Esophagus muscularis mucosa (tissue), 4 donors: ENCODE measurements at regions not wholly inside any gene's neighbourhood (a gene's known extent, or its start where the extent isn't known, plus 50 kb on each side); places are given as distances from the start of the nearest gene placed in this dataset.

Experiments
- DNase-seq: peaks from one replicate; pipeline ENCODE4 v3.0.0-alpha.2; 2017; ENCODE audit errors: extremely low spot score
- H3K27ac ChIP-seq, 4 donors: fragments of 200-600 bp; sonication (generic); replicated peaks in 1 of 4; 1 replicate in 3 of 4; 2 replicates in 1 of 4; pipeline ENCODE4 v1.5.1; 2016 to 2019; ENCODE audit warnings: mild to moderate bottlenecking in 1 of 4
- H3K27me3 ChIP-seq, 4 donors: fragments of 200-600 bp; sonication (generic); one replicate each; pipeline versions ENCODE4 v1.5.1 to v1.6.0; 2016 to 2019
- H3K36me3 ChIP-seq, 4 donors: fragments of 200-600 bp; sonication (generic); one replicate each; pipeline ENCODE4 v1.5.1; 2016 to 2019
- H3K4me1 ChIP-seq, 4 donors: fragments of 200-600 bp; sonication (generic); one replicate each; pipeline ENCODE4 v1.5.1; 2016 to 2019
- H3K4me3 ChIP-seq, 4 donors: fragments of 200-600 bp; sonication (generic); 1 replicate in 2 of 4; 2 replicates in 2 of 4; pipeline ENCODE4 v1.5.1; 2016 to 2019; ENCODE audit warnings: mild to moderate bottlenecking in 4 of 4, moderate library complexity in 1 of 4
- H3K9me3 ChIP-seq, 4 donors: fragments of 200-600 bp; sonication (generic); 1 replicate in 3 of 4; 2 replicates in 1 of 4; pipeline ENCODE4 v1.5.1; 2016 to 2019
- CTCF ChIP-seq, 3 experiments: fragments of 200-600 bp in 2 of 3; fragments of 450-650 bp in 1 of 3; sonication (generic) in 2 of 3; IDR thresholded peaks; one replicate each; pipeline ENCODE4 v1.5.1; 2017 to 2019; ENCODE audit warnings: antibody characterized with exemption in 3 of 3, mild to moderate bottlenecking in 2 of 3, moderate library complexity in 1 of 3
- EP300 ChIP-seq: sonication (generic); formaldehyde crosslinking; IDR thresholded peaks from one replicate; pipeline ENCODE4 v1.6.1; 2017; ENCODE audit warnings: antibody characterized with exemption
- POLR2A ChIP-seq: fragments of 450-650 bp; IDR thresholded peaks from one replicate; pipeline ENCODE4 v1.6.1; 2017; ENCODE audit warnings: antibody characterized with exemption, moderate library complexity, mild to moderate bottlenecking, low read depth
- POLR2AphosphoS5 ChIP-seq, 2 donors: sonication (generic); formaldehyde crosslinking; IDR thresholded peaks; one replicate each; pipeline ENCODE4 v1.6.1; 2017; ENCODE audit warnings: antibody characterized with exemption in 2 of 2
- WGBS: methylation state at CpG from one replicate; pipeline ENCODE4 v1.1.5; 2018; 5-methylcytosine and 5-hydroxymethylcytosine counted together
- intact Hi-C: fragments of 100-400 bp; cut with DNase I; formaldehyde crosslinking; loops from one replicate; pipeline ENCODE4 v1.15.1; 2023

GRCh38 chr5:130280528-130281217 is 376.4 kb downstream of the CHSY3 start:
- WGBS, result 78% methylated on average over 8 of the region's 8 CpGs
- no peak overlapping the region for H3K27ac ChIP-seq
- no peaks in the 10 kb centered on the region for H3K36me3 ChIP-seq
- no peak for DNase-seq
- H3K4me3 ChIP-seq, result no peak overlapping the region
- H3K4me1 ChIP-seq, result no peaks in the 10 kb centered on the region
- intact Hi-C loops, result no loop called here
- no peaks in the 10 kb centered on the region for H3K27me3 ChIP-seq
- TF ChIP-seq CTCF (IDR thresholded peaks at IDR 0.05) (no peak), POLR2AphosphoS5 (IDR thresholded peaks at IDR 0.05) (no peak), EP300 (no peak), POLR2A (no peak)
- H3K9me3 ChIP-seq, result no peaks in the 10 kb centered on the region

- no peak overlapping the region for H3K4me3 ChIP-seq
- no peaks in the 10 kb centered on the region for H3K4me1 ChIP-seq
- DNase-seq, result no peak
- no peaks in the 10 kb centered on the region for H3K27me3 ChIP-seq
- intact Hi-C loops, result no loop called here
- no peaks in the 10 kb centered on the region for H3K36me3 ChIP-seq
- TF ChIP-seq POLR2A, result no peak
- TF ChIP-seq CTCF (IDR thresholded peaks at IDR 0.05), result no peak
- no peak for TF ChIP-seq POLR2AphosphoS5 (IDR thresholded peaks at IDR 0.05)
- no peak for TF ChIP-seq EP300
- no peak overlapping the region for H3K27ac ChIP-seq
- no peaks in the 10 kb centered on the region for H3K9me3 ChIP-seq
- WGBS, result 48% methylated on average over 1 of the region's 1 CpG
These were observed 375.1 kb downstream of the CHSY3 start for GRCh38 chr5:130279386-130279785.

- Histone ChIP-seq H3K36me3 (no peaks in the 10 kb centered on the region), H3K27ac (no peak overlapping the region), H3K9me3 (no peaks in the 10 kb centered on the region), H3K4me3 (no peak overlapping the region), H3K27me3 (no peaks in the 10 kb centered on the region), H3K4me1 (no peaks in the 10 kb centered on the region)
- intact Hi-C loops, result no loop called here
- WGBS, result 78% methylated on average over 4 of the region's 8 CpGs
- no peak for DNase-seq
- TF ChIP-seq POLR2A (no peak), EP300 (no peak), POLR2AphosphoS5 (IDR thresholded peaks at IDR 0.05) (no peak), CTCF (IDR thresholded peaks at IDR 0.05) (no peak)
These were observed 373.9 kb downstream of the CHSY3 start for GRCh38 chr5:130278136-130278535.

- WGBS, result 92% methylated on average over 8 of the region's 8 CpGs
- TF ChIP-seq POLR2A (no peak), POLR2AphosphoS5 (IDR thresholded peaks at IDR 0.05) (no peak), EP300 (no peak), CTCF (IDR thresholded peaks at IDR 0.05) (no peak)
These were observed 373.3 kb downstream of the CHSY3 start for GRCh38 chr5:130277522-130277921.

GRCh38 chr5:130277002-130277401 is 372.7 kb downstream of the CHSY3 start:
- 93% methylated on average over 5 of the region's 5 CpGs for WGBS

More at GRCh38 chr5:130277522-130277921, 373.3 kb downstream of the CHSY3 start:
- Histone ChIP-seq H3K4me1 (no peaks in the 10 kb centered on the region), H3K4me3 (no peak overlapping the region), H3K27ac (no peak overlapping the region), H3K9me3 (no peaks in the 10 kb centered on the region), H3K36me3 (no peaks in the 10 kb centered on the region), H3K27me3 (no peaks in the 10 kb centered on the region)
- intact Hi-C loops, result no loop called here
- no peak for DNase-seq

More at GRCh38 chr5:130277002-130277401, 372.7 kb downstream of the CHSY3 start:
- no peak for TF ChIP-seq POLR2AphosphoS5 (IDR thresholded peaks at IDR 0.05)
- no peak for TF ChIP-seq EP300
- no peak for TF ChIP-seq CTCF (IDR thresholded peaks at IDR 0.05)
- TF ChIP-seq POLR2A, result no peak
- H3K27ac ChIP-seq, result no peak overlapping the region
- no peaks in the 10 kb centered on the region for H3K36me3 ChIP-seq
- H3K9me3 ChIP-seq, result no peaks in the 10 kb centered on the region
- H3K4me3 ChIP-seq, result no peak overlapping the region
- H3K4me1 ChIP-seq, result no peaks in the 10 kb centered on the region
- no peaks in the 10 kb centered on the region for H3K27me3 ChIP-seq
- intact Hi-C loops, result no loop called here
- no peak for DNase-seq
